Transverse colon (tissue), 4 donors: ENCODE measurements at regions not wholly inside any gene's neighbourhood (a gene's known extent, or its start where the extent isn't known, plus 50 kb on each side); places are given as distances from the start of the nearest gene placed in this dataset.

ENCODE experiments used
- DNase-seq: peaks from one replicate; pipeline ENCODE4 v3.0.0-alpha.2; 2019
- H3K27ac ChIP-seq, 4 donors: fragments of 200-600 bp; sonication (generic); 2 replicates each; pipeline ENCODE4 v1.5.1; 2016 to 2018; ENCODE audit warnings: inconsistent platforms in 4 of 4
- H3K27me3 ChIP-seq: fragments of 200-600 bp; sonication (generic); 2 replicates; pipeline ENCODE4 v1.5.1; 2017; ENCODE audit warnings: inconsistent platforms
- H3K36me3 ChIP-seq, 4 donors: fragments of 200-600 bp; sonication (generic); 2 replicates each; pipeline ENCODE4 v1.5.1; 2017 to 2019; ENCODE audit warnings: inconsistent platforms in 4 of 4
- H3K4me1 ChIP-seq, 4 donors: fragments of 200-600 bp; sonication (generic); 2 replicates each; pipeline ENCODE4 v1.5.1; 2017 to 2020; ENCODE audit warnings: inconsistent platforms in 4 of 4
- H3K4me3 ChIP-seq, 4 donors: fragments of 200-600 bp; sonication (generic); 1 replicate in 1 of 4; 2 replicates in 3 of 4; pipeline versions ENCODE4 v1.5.1 to v1.6.1; 2017 to 2019; ENCODE audit warnings: inconsistent platforms in 4 of 4
- H3K9me3 ChIP-seq, 2 donors: fragments of 200-600 bp; sonication (generic); 2 replicates each; pipeline ENCODE4 v1.5.1; 2017 to 2019; ENCODE audit warnings: inconsistent platforms in 2 of 2
- CTCF ChIP-seq, 5 experiments: fragments of 200-600 bp in 3 of 5; fragments of 450-650 bp in 2 of 5; sonication (generic) in 3 of 5; IDR thresholded peaks; 1 replicate in 2 of 5; 2 replicates in 3 of 5; pipeline ENCODE4 v1.5.1; 2016 to 2017; ENCODE audit warnings: antibody characterized with exemption in 5 of 5, inconsistent platforms in 3 of 5, mild to moderate bottlenecking in 2 of 5, moderate library complexity in 1 of 5
- EP300 ChIP-seq: sonication (generic); formaldehyde crosslinking; IDR thresholded peaks from one replicate; pipeline ENCODE4 v1.6.1; 2017; ENCODE audit warnings: antibody characterized with exemption, low read depth
- POLR2A ChIP-seq: fragments of 450-650 bp; IDR thresholded peaks from one replicate; pipeline ENCODE4 v1.6.1; 2016; ENCODE audit warnings: antibody characterized with exemption, mild to moderate bottlenecking, moderate library complexity
- POLR2AphosphoS5 ChIP-seq, 3 donors: sonication (generic); formaldehyde crosslinking; IDR thresholded peaks; one replicate each; pipeline ENCODE4 v1.6.1; 2016; ENCODE audit warnings: antibody characterized with exemption in 3 of 3
- WGBS, 2 donors: methylation state at CpG; one replicate each; pipeline ENCODE4 v1.1.5; 2018; ENCODE audit warnings: low coverage in 1 of 2; 5-methylcytosine and 5-hydroxymethylcytosine counted together
- in situ Hi-C, 4 donors: fragments of 200-750 bp; cut with MboI; loops; one replicate each; pipeline versions ENCODE4 v1.15.0 to v1.15.1; 2017; ENCODE audit warnings: low sequenced_read_pairs in 3 of 4, low pct_ligation_motif_present in 1 of 4, low pct_unique_long_range_greater_than_20kb in 1 of 4
- intact Hi-C: fragments of 100-400 bp; cut with DNase I; formaldehyde crosslinking; loops from one replicate; pipeline ENCODE4 v1.15.1; 2023; ENCODE audit warnings: low total_unique reads

- Histone ChIP-seq H3K27ac (no peak overlapping the region), H3K9me3 (no peaks in the 10 kb centered on the region), H3K36me3 (no peaks in the 10 kb centered on the region), H3K4me1 (no peaks in the 10 kb centered on the region), H3K4me3 (no peak overlapping the region), H3K27me3 (no peaks in the 10 kb centered on the region)
- in situ Hi-C loops (no loop called here), intact Hi-C loops (no loop called here)
- no peak for TF ChIP-seq EP300
- TF ChIP-seq POLR2AphosphoS5 (IDR thresholded peaks at IDR 0.05): no peak
- TF ChIP-seq CTCF (IDR thresholded peaks at IDR 0.05): no peak
- no peak for TF ChIP-seq POLR2A
- no peak for DNase-seq
- WGBS, 2 donors: 67 to 100% methylated on average over 1 to 2 of the region's 2 CpGs
Measured at GRCh38 chr16:65822148-65822547, 544.3 kb upstream of the CDH5 start.

- no peak overlapping the region for H3K27ac ChIP-seq
- DNase-seq: no peak
- 52 to 69% methylated on average over 4 of the region's 4 CpGs for WGBS, 2 donors
- TF ChIP-seq POLR2A (no peak), POLR2AphosphoS5 (IDR thresholded peaks at IDR 0.05) (no peak), CTCF (IDR thresholded peaks at IDR 0.05) (no peak), EP300 (no peak)
- intact Hi-C loops: no loop called here
- H3K4me3 ChIP-seq: no peak overlapping the region
- in situ Hi-C loops: no loop called here
- no peaks in the 10 kb centered on the region for H3K9me3 ChIP-seq
- no peaks in the 10 kb centered on the region for H3K27me3 ChIP-seq
- H3K36me3 ChIP-seq: no peaks in the 10 kb centered on the region
- H3K4me1 ChIP-seq: no peaks in the 10 kb centered on the region
Measured at GRCh38 chr16:65819136-65819898, 547.2 kb upstream of the CDH5 start.

- intact Hi-C loops: no loop called here
- in situ Hi-C loops: no loop called here
Measured at GRCh38 chr16:65817799-65818198, 548.7 kb upstream of the CDH5 start.

GRCh38 chr16:65817066-65817465 is 549.4 kb upstream of the CDH5 start:
- no peaks in the 10 kb centered on the region for H3K36me3 ChIP-seq
- H3K9me3 ChIP-seq: no peaks in the 10 kb centered on the region
- in situ Hi-C loops: no loop called here
- no peaks in the 10 kb centered on the region for H3K4me1 ChIP-seq
- H3K4me3 ChIP-seq: no peak overlapping the region
- H3K27ac ChIP-seq: no peak overlapping the region
- no peaks in the 10 kb centered on the region for H3K27me3 ChIP-seq
- intact Hi-C loops: no loop called here
- no peak for TF ChIP-seq POLR2A
- TF ChIP-seq CTCF (IDR thresholded peaks at IDR 0.05): no peak
- no peak for TF ChIP-seq POLR2AphosphoS5 (IDR thresholded peaks at IDR 0.05)
- no peak for TF ChIP-seq EP300
- WGBS, 2 donors: 67 to 86% methylated on average over 3 of the region's 3 CpGs
- no peak for DNase-seq

More at GRCh38 chr16:65817799-65818198, 548.7 kb upstream of the CDH5 start:
- Histone ChIP-seq H3K27me3 (no peaks in the 10 kb centered on the region), H3K27ac (no peak overlapping the region), H3K36me3 (no peaks in the 10 kb centered on the region), H3K4me1 (no peaks in the 10 kb centered on the region), H3K9me3 (no peaks in the 10 kb centered on the region), H3K4me3 (no peak overlapping the region)
- WGBS, 2 donors: 77% methylated on average over 2 of the region's 2 CpGs; no CpG with 5 or more reads in 1 of the 2 donors
- no peak for TF ChIP-seq POLR2A
- no peak for TF ChIP-seq EP300
- no peak for TF ChIP-seq POLR2AphosphoS5 (IDR thresholded peaks at IDR 0.05)
- TF ChIP-seq CTCF (IDR thresholded peaks at IDR 0.05): no peak
- no peak for DNase-seq
